ENCODE measurements at regions not wholly inside any gene's neighbourhood (a gene's known extent, or its start where the extent isn't known, plus 50 kb on each side); places are given as distances from the start of the nearest gene placed in this dataset.

- TF ChIP-seq CTCF (conservative IDR thresholded peaks at IDR 0.05 in 1 of 2, IDR thresholded peaks at IDR 0.05 in 1 of 2; ENCODE audit: low read depth in 1 of 2, low read length in 2 of 2) = no peak
- no peak for TF ChIP-seq EZH2 (IDR thresholded peaks at IDR 0.05; ENCODE audit: low read length, missing control alignments)
Observed at GRCh38 chr2:128545829-128546228, 227.2 kb upstream of the HS6ST1 start.
